ENCODE measurements at regions not wholly inside any gene's neighbourhood (a gene's known extent, or its start where the extent isn't known, plus 50 kb on each side); places are given as distances from the start of the nearest gene placed in this dataset.

GRCh38 chr2:235418918-235419317 lies 74.9 kb upstream of the AGAP1 start:
- H3K4me3 ChIP-seq, result no peak overlapping the region
- DNase-seq (no peak), ATAC-seq (no peak)
- intact Hi-C loops (cut with DNase I), result no loop called here
- WGBS (ENCODE audit: insufficient coverage, low coverage, low lambda C conversion rate, missing lambda C conversion rate), result 62% methylated on average over 7 of the region's 7 CpGs
- H3K4me1 ChIP-seq, result peaks cover 0 to 4% (median 0%) of the 10 kb centered on the region in 4 donors
- H3K27me3 ChIP-seq, result no peaks in the 10 kb centered on the region
- no peak overlapping the region for H3K27ac ChIP-seq
- no peaks in the 10 kb centered on the region for H3K36me3 ChIP-seq
- no peak for TF ChIP-seq CTCF (IDR thresholded peaks at IDR 0.05)
- no peak for TF ChIP-seq POLR2A (IDR thresholded peaks at IDR 0.05)
- H3K9me3 ChIP-seq, result no peaks in the 10 kb centered on the region

- DNase-seq (no peak), ATAC-seq (no peak)
- H3K27ac ChIP-seq, result no peak overlapping the region
- WGBS (ENCODE audit: insufficient coverage, low coverage, low lambda C conversion rate, missing lambda C conversion rate), result 72% methylated on average over 7 of the region's 8 CpGs
- H3K27me3 ChIP-seq, result no peaks in the 10 kb centered on the region
- H3K4me3 ChIP-seq, result no peak overlapping the region
- no peaks in the 10 kb centered on the region for H3K9me3 ChIP-seq
- TF ChIP-seq CTCF (IDR thresholded peaks at IDR 0.05), result no peak
- TF ChIP-seq POLR2A (IDR thresholded peaks at IDR 0.05), result no peak
- intact Hi-C loops (cut with DNase I), result no loop called here
- peaks cover 0 to 4% (median 0%) of the 10 kb centered on the region in 4 donors for H3K4me1 ChIP-seq
- H3K36me3 ChIP-seq, result no peaks in the 10 kb centered on the region
These were observed 73.8 kb upstream of the AGAP1 start for GRCh38 chr2:235419996-235420395.

GRCh38 chr2:235421618-235422017 lies 72.2 kb upstream of the AGAP1 start:
- H3K9me3 ChIP-seq, result no peaks in the 10 kb centered on the region
- no peaks in the 10 kb centered on the region for H3K27me3 ChIP-seq
- H3K27ac ChIP-seq, result no peak overlapping the region
- TF ChIP-seq CTCF (IDR thresholded peaks at IDR 0.05), result no peak
- no peak for TF ChIP-seq POLR2A (IDR thresholded peaks at IDR 0.05)
- H3K4me1 ChIP-seq, result peaks cover 0 to 4% (median 0%) of the 10 kb centered on the region in 4 donors
- peak; percentile 76 to 86 (median 85) for DNase-seq
- no peak overlapping the region for H3K4me3 ChIP-seq
- intact Hi-C loops (cut with DNase I), result no loop called here
- ATAC-seq, result peak; percentile 93 to 100 (median 98)
- no peaks in the 10 kb centered on the region for H3K36me3 ChIP-seq
- 27% methylated on average over 2 of the region's 2 CpGs for WGBS (ENCODE audit: insufficient coverage, low coverage, low lambda C conversion rate, missing lambda C conversion rate)

- intact Hi-C loops (cut with DNase I), result no loop called here
- no peak for TF ChIP-seq CTCF (IDR thresholded peaks at IDR 0.05)
- TF ChIP-seq POLR2A (IDR thresholded peaks at IDR 0.05), result no peak
- ATAC-seq (no peak), DNase-seq (no peak)
- Histone ChIP-seq H3K4me3 (no peak overlapping the region), H3K9me3 (no peaks in the 10 kb centered on the region), H3K36me3 (no peaks in the 10 kb centered on the region), H3K27me3 (no peaks in the 10 kb centered on the region), H3K27ac (no peak overlapping the region), H3K4me1 (no peaks in the 10 kb centered on the region)
- 80% methylated on average over 2 of the region's 6 CpGs for WGBS (ENCODE audit: insufficient coverage, low coverage, low lambda C conversion rate, missing lambda C conversion rate)
These were observed 63.3 kb upstream of the AGAP1 start for GRCh38 chr2:235430366-235431083.
